ENCODE measurements at regions not wholly inside any gene's neighbourhood (a gene's known extent, or its start where the extent isn't known, plus 50 kb on each side); places are given as distances from the start of the nearest gene placed in this dataset.

- TF ChIP-seq CTCF (IDR thresholded peaks at IDR 0.05; ENCODE audit: extremely low read depth in 1 of 2, insufficient read depth in 1 of 2, low read depth in 1 of 2, low read length in 2 of 2) (no peak), EZH2 (IDR thresholded peaks at IDR 0.05; ENCODE audit: borderline replicate concordance, low read depth, low read length, severe bottlenecking) (no peak), POLR2A (IDR thresholded peaks at IDR 0.05; ENCODE audit: low read depth, low read length) (no peak), JUN (IDR thresholded peaks at IDR 0.05; ENCODE audit: borderline replicate concordance, insufficient read depth, insufficient read length, low read depth) (no peak), GATA2 (IDR thresholded peaks at IDR 0.05; ENCODE audit: insufficient read depth, insufficient read length, low read depth, low read length) (no peak), POLR2AphosphoS5 (IDR thresholded peaks at IDR 0.05; ENCODE audit: insufficient read depth, low read depth, low read length) (no peak)
Measured at GRCh38 chr18:37937287-37937686, 371.7 kb upstream of the CELF4 start.

All from endothelial cell of umbilical vein (primary cell).